ENCODE measurements at regions not wholly inside any gene's neighbourhood (a gene's known extent, or its start where the extent isn't known, plus 50 kb on each side); places are given as distances from the start of the nearest gene placed in this dataset.
"Not testable (repeated sequence)": the region's sequence is repeated elsewhere in the genome, so short reads cannot be mapped to it uniquely, and the experiment has no call there.

- no peaks in the 10 kb centered on the region for H3K36me3 ChIP-seq
- TF ChIP-seq POLR2AphosphoS5 (IDR thresholded peaks at IDR 0.05) (no peak), CTCF (IDR thresholded peaks at IDR 0.05) (no peak), POLR2A (IDR thresholded peaks at IDR 0.05) (no peak)
- 93% methylated on average over 4 of the region's 4 CpGs for WGBS
- H3K4me1 ChIP-seq (replicated peaks) = no peaks in the 10 kb centered on the region
- no peak overlapping the region for H3K4me3 ChIP-seq
- no peak for DNase-seq (ENCODE audit: low spot score)
- intact Hi-C loops (cut with DNase I) = no loop called here
- H3K27me3 ChIP-seq (replicated peaks; ENCODE audit: insufficient read depth) = no peaks in the 10 kb centered on the region
- H3K27ac ChIP-seq = no peak overlapping the region
- no peaks in the 10 kb centered on the region for H3K9me3 ChIP-seq
These were observed 122.5 kb upstream of the LDB2 start for GRCh38 chr4:17020901-17021300.

GRCh38 chr4:17020451-17020850 lies 122.0 kb upstream of the LDB2 start:
- H3K27me3 ChIP-seq (replicated peaks; ENCODE audit: insufficient read depth) = no peaks in the 10 kb centered on the region
- TF ChIP-seq CTCF (IDR thresholded peaks at IDR 0.05) (no peak), POLR2AphosphoS5 (IDR thresholded peaks at IDR 0.05) (no peak), POLR2A (IDR thresholded peaks at IDR 0.05) (no peak)
- no peaks in the 10 kb centered on the region for H3K9me3 ChIP-seq
- H3K36me3 ChIP-seq = no peaks in the 10 kb centered on the region
- WGBS = 89% methylated on average over 1 of the region's 1 CpG
- no peaks in the 10 kb centered on the region for H3K4me1 ChIP-seq (replicated peaks)
- H3K27ac ChIP-seq = no peak overlapping the region
- H3K4me3 ChIP-seq = no peak overlapping the region
- DNase-seq (ENCODE audit: low spot score) = no peak
- intact Hi-C loops (cut with DNase I) = no loop called here

- H3K27ac ChIP-seq; intact Hi-C loops (cut with DNase I); DNase-seq (ENCODE audit: low spot score); H3K36me3 ChIP-seq; H3K4me1 ChIP-seq (replicated peaks); H3K4me3 ChIP-seq; H3K27me3 ChIP-seq (replicated peaks; ENCODE audit: insufficient read depth); H3K9me3 ChIP-seq: not testable (repeated sequence)
- WGBS = 81% methylated on average over 1 of the region's 1 CpG
These were observed 120.2 kb upstream of the LDB2 start for GRCh38 chr4:17018621-17019020.

GRCh38 chr4:17018013-17018412 lies 119.6 kb upstream of the LDB2 start:
- intact Hi-C loops (cut with DNase I) = no loop called here
- H3K9me3 ChIP-seq = no peaks in the 10 kb centered on the region
- no peaks in the 10 kb centered on the region for H3K4me1 ChIP-seq (replicated peaks)
- no peak overlapping the region for H3K4me3 ChIP-seq
- H3K27ac ChIP-seq = no peak overlapping the region
- TF ChIP-seq CTCF (IDR thresholded peaks at IDR 0.05) (no peak), POLR2A (IDR thresholded peaks at IDR 0.05) (no peak), POLR2AphosphoS5 (IDR thresholded peaks at IDR 0.05) (no peak)
- 65% methylated on average over 3 of the region's 3 CpGs for WGBS
- H3K36me3 ChIP-seq = no peaks in the 10 kb centered on the region
- H3K27me3 ChIP-seq (replicated peaks; ENCODE audit: insufficient read depth) = no peaks in the 10 kb centered on the region
- no peak for DNase-seq (ENCODE audit: low spot score)

- no peaks in the 10 kb centered on the region for H3K36me3 ChIP-seq
- no peaks in the 10 kb centered on the region for H3K9me3 ChIP-seq
These were observed 115.0 kb upstream of the LDB2 start for GRCh38 chr4:17013382-17014006.

More at GRCh38 chr4:17013382-17014006, 115.0 kb upstream of the LDB2 start:
- TF ChIP-seq POLR2AphosphoS5 (IDR thresholded peaks at IDR 0.05) (no peak), CTCF (IDR thresholded peaks at IDR 0.05) (no peak), POLR2A (IDR thresholded peaks at IDR 0.05) (no peak)
- H3K4me3 ChIP-seq = no peak overlapping the region
- intact Hi-C loops (cut with DNase I) = no loop called here
- H3K27ac ChIP-seq = no peak overlapping the region
- 86% methylated on average over 4 of the region's 4 CpGs for WGBS
- H3K4me1 ChIP-seq (replicated peaks) = no peaks in the 10 kb centered on the region
- DNase-seq (ENCODE audit: low spot score) = no peak
- no peaks in the 10 kb centered on the region for H3K27me3 ChIP-seq (replicated peaks; ENCODE audit: insufficient read depth)

All from prostate gland (tissue), 2 donors.